B cell (primary cell): ENCODE measurements at regions not wholly inside any gene's neighbourhood (a gene's known extent, or its start where the extent isn't known, plus 50 kb on each side); places are given as distances from the start of the nearest gene placed in this dataset.

ENCODE experiments used
- EZH2 ChIP-seq: IDR thresholded peaks from 2 replicates; pipeline ENCODE4 v1.6.1; 2012; ENCODE audit warnings: borderline replicate concordance, low read depth, mild to moderate bottlenecking, moderate library complexity, low read length; ENCODE audit not compliant: insufficient read depth, poor library complexity, severe bottlenecking
- TF ChIP-seq, protein P1 (sequence below): fragments of 200-600 bp; IDR thresholded peaks from one replicate; pipeline ENCODE4 v1.8.0; 2022; ENCODE audit warnings: antibody characterized with exemption, mild to moderate bottlenecking

DNA sequence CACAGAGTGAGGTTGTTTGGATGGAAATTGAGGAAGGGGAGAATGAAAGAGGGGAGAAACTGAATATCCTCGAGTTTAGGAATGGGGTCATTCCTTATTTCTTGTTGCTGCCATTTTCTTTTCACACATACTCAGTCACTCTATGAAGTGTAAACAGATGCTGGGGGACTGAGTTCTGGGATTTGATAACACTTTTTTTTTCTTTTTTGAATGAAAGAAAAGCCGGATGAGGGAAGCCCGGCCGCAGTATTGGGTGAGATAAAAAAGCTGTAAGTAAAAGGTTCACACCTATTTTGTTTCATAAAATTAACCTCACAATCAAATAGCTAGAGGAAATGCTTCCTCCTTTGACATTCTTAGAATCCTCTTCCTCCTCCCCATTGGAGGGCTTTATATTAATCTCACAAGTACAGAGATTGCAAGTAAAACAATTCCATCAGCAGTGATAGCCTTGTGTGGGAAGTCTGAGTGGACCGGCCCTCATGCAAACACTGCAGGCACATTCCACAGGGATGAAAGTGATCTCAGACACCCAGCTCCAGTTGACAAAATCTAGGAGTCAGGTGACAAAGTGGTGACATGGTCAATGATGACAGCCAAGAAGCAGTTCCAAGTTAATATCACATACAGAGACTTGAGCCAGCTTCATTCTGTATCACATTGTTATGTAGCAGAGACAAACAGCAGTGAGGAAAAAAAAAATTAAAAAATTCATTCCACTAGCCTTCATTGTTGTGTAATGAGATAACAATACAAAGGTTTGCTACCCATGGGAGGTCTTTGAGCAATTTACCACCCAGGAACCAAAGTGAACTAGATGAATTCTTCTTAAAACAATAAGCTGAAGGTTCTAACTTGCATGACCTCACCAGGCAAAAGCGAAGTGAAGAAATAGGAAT is 391.1 kb upstream of the HSF2 start:
- TF ChIP-seq, protein P1, sequence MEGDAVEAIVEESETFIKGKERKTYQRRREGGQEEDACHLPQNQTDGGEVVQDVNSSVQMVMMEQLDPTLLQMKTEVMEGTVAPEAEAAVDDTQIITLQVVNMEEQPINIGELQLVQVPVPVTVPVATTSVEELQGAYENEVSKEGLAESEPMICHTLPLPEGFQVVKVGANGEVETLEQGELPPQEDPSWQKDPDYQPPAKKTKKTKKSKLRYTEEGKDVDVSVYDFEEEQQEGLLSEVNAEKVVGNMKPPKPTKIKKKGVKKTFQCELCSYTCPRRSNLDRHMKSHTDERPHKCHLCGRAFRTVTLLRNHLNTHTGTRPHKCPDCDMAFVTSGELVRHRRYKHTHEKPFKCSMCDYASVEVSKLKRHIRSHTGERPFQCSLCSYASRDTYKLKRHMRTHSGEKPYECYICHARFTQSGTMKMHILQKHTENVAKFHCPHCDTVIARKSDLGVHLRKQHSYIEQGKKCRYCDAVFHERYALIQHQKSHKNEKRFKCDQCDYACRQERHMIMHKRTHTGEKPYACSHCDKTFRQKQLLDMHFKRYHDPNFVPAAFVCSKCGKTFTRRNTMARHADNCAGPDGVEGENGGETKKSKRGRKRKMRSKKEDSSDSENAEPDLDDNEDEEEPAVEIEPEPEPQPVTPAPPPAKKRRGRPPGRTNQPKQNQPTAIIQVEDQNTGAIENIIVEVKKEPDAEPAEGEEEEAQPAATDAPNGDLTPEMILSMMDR, result no peak
- TF ChIP-seq EZH2, result no peak
